ENCODE measurements at regions not wholly inside any gene's neighbourhood (a gene's known extent, or its start where the extent isn't known, plus 50 kb on each side); places are given as distances from the start of the nearest gene placed in this dataset.

GRCh38 chr20:50315586-50316551 is 125.2 kb downstream of the CEBPB start:
- no peak for DNase-seq

- no peak for DNase-seq
Observed at GRCh38 chr20:50317116-50317515, 126.5 kb downstream of the CEBPB start.

- no peak for DNase-seq
Observed at GRCh38 chr20:50317609-50318008, 127.0 kb downstream of the CEBPB start.

GRCh38 chr20:50318710-50319109 is 128.1 kb downstream of the CEBPB start:
- no peak for DNase-seq

GRCh38 chr20:50320005-50320900 is 129.6 kb downstream of the CEBPB start:
- no peak for DNase-seq

- peak; percentile 91 for DNase-seq
Observed at GRCh38 chr20:50320901-50321796, 130.5 kb downstream of the CEBPB start.

- DNase-seq: peak; percentile 14
Observed at GRCh38 chr20:50321797-50322480, 131.3 kb downstream of the CEBPB start.

- no peak for DNase-seq
Observed at GRCh38 chr20:50322703-50323131, 132.1 kb downstream of the CEBPB start.

- DNase-seq: peak; percentile 15
Observed at GRCh38 chr20:50323209-50323608, 132.6 kb downstream of the CEBPB start.

- DNase-seq: no peak
Observed at GRCh38 chr20:50323777-50324775, 133.4 kb downstream of the CEBPB start.

- no peak for DNase-seq
Observed at GRCh38 chr20:50325215-50325614, 134.6 kb downstream of the CEBPB start.

- DNase-seq: no peak
Observed at GRCh38 chr20:50325651-50326050, 135.0 kb downstream of the CEBPB start.

- DNase-seq: no peak
Observed at GRCh38 chr20:50327666-50328065, 137.0 kb downstream of the CEBPB start.

- no peak for DNase-seq
Observed at GRCh38 chr20:50328222-50328979, 137.8 kb downstream of the CEBPB start.

- no peak for DNase-seq
Observed at GRCh38 chr20:50328996-50329898, 138.6 kb downstream of the CEBPB start.

- no peak for DNase-seq
Observed at GRCh38 chr20:50329981-50330503, 139.4 kb downstream of the CEBPB start.

- DNase-seq: peak; percentile 27
Observed at GRCh38 chr20:50330504-50331313, 140.1 kb downstream of the CEBPB start.

Measured in fibroblast of upper back skin (primary cell).